ENCODE measurements at regions not wholly inside any gene's neighbourhood (a gene's known extent, or its start where the extent isn't known, plus 50 kb on each side); places are given as distances from the start of the nearest gene placed in this dataset.

DNA sequence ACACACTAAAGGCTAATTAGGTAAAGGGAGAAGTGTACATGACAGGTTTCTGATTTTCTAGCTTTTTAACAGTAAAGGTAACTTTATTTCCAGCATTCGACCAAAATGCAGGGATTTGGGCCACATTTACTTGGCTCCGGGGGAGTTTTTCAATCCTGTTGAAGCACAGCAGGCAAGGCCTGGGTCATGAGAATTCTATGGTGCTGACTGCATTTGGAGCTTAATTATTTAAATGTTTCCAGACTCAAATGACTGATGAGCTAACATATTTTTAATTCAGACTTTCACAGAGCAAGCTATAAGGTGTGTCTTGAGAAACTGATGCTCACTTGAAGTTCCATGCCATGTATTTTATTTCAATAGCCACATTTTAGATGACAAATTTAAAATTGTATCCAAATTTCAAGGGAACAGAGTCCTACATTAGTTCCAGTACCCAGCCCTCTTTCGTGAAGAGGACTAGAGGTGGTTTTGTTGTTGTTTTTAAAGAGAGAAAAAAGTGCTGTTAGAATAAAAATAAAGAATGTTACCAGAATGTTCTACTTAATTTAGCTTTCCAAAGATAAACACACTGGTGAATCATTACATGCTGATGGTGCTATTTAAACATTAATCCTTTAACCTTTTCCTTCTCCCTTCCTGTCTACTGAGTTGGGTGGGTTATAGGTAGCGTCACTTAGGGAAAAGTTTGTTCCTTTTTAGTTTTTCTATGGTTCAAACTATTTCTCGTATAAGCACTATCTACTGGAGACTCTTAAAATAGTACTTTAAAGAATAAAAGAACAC, 82.3 kb upstream of the PHACTR2 start:
- TF ChIP-seq CTCF (IDR thresholded peaks at IDR 0.05; ENCODE audit: control extremely low read depth in 1 of 3, insufficient read depth in 1 of 3, low read depth in 1 of 3, low read length in 3 of 3) (no peak), EZH2 (IDR thresholded peaks at IDR 0.05; ENCODE audit: low read depth, low read length, severe bottlenecking) (no peak), EP300 (IDR thresholded peaks at IDR 0.05; ENCODE audit: borderline replicate concordance in 1 of 2, low read depth in 2 of 2, low read length in 2 of 2) (no peak), JUND (IDR thresholded peaks at IDR 0.05; ENCODE audit: low read length) (no peak), RAD21 (IDR thresholded peaks at IDR 0.05 in 1 of 2, conservative IDR thresholded peaks at IDR 0.05 in 1 of 2; ENCODE audit: low read depth in 2 of 2, low read length in 2 of 2) (no peak), USF2 (IDR thresholded peaks at IDR 0.05; ENCODE audit: low read length) (no peak), YY1 (IDR thresholded peaks at IDR 0.05; ENCODE audit: low read depth, low read length) (no peak), POLR2A (IDR thresholded peaks at IDR 0.05; ENCODE audit: control extremely low read depth in 1 of 2, low read depth in 2 of 2, low read length in 2 of 2) (no peak)

Measured in H1 (cell line).